Astrocyte of the spinal cord (primary cell): ENCODE measurements at regions not wholly inside any gene's neighbourhood (a gene's known extent, or its start where the extent isn't known, plus 50 kb on each side); places are given as distances from the start of the nearest gene placed in this dataset.
"Not testable (repeated sequence)": the region's sequence is repeated elsewhere in the genome, so short reads cannot be mapped to it uniquely, and the experiment has no call there.

Source experiments
- DNase-seq: peaks from one replicate; pipeline ENCODE4 v3.0.0; 2011; ENCODE audit warnings: low read depth, low spot score
- H3K4me3 ChIP-seq: 2 replicates; pipeline ENCODE4 v1.5.1; 2011; ENCODE audit warnings: low read depth, mild to moderate bottlenecking, low read length, moderate library complexity
- CTCF ChIP-seq: IDR thresholded peaks from 2 replicates; pipeline ENCODE4 v1.5.1; 2012; ENCODE audit warnings: low read depth, mild to moderate bottlenecking, low read length, inconsistent platforms
- in situ Hi-C: cut with HindIII; loops from 2 replicates; pipeline ENCODE4 v1.10.0; 2017; ENCODE audit warnings: low sequenced_read_pairs

GRCh38 chr12:83506841-83507240, 820.1 kb downstream of the TMTC2 start:
- no peak for TF ChIP-seq CTCF
- in situ Hi-C loops = no loop called here

GRCh38 chr12:83505586-83505985, 818.9 kb downstream of the TMTC2 start:
- in situ Hi-C loops = no loop called here
- DNase-seq = no peak
- H3K4me3 ChIP-seq = no peak overlapping the region
- TF ChIP-seq CTCF = no peak

More at GRCh38 chr12:83506841-83507240, 820.1 kb downstream of the TMTC2 start:
- no peak for DNase-seq
- no peak overlapping the region for H3K4me3 ChIP-seq

DNA sequence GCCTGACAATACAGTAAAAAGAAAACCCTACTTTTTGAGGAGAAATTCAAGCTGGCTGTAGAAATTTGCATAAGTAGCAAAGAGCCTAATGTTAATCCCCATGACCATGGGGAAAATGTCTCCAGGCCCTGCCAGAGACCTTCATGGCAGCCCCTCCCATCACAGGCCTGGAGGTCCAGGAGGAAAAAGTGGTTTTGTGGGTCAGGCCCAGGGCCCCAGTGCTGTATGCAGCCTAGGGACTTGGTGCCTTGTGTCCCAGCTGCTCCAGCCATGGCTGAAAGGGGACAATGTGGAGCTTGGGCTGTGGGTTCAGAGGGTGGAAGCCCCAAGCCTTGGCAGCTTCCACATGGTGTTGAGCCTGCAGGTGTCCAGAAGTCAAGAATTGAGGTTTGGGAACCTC, 813.2 kb downstream of the TMTC2 start:
- DNase-seq, H3K4me3 ChIP-seq, in situ Hi-C loops: not testable (repeated sequence)

DNA sequence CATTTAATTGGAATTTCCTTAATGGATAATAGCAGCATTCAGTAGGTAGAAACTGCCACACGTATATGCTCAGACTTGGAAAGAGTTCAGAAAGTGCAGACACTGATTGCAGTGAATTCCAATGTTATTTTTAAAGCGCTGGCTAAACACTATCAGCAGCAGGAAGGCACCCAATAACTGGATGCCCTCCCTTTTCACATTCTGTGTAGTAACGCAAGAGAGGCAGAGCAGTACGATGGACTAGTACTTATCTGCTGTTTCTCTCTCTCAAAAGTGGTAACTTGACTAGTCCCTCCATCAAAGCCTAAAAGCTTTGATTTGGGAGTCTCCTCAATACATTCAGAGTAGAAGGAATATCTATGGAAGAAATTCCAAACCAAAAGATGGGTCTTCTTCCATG, 791.0 kb downstream of the TMTC2 start:
- no peak overlapping the region for H3K4me3 ChIP-seq
- in situ Hi-C loops = no loop called here
- TF ChIP-seq CTCF = no peak
- DNase-seq = no peak

GRCh38 chr12:83476695-83477690, 790.3 kb downstream of the TMTC2 start:
- TF ChIP-seq CTCF = no peak
- no peak for DNase-seq
- in situ Hi-C loops = no loop called here
- no peak overlapping the region for H3K4me3 ChIP-seq

DNA sequence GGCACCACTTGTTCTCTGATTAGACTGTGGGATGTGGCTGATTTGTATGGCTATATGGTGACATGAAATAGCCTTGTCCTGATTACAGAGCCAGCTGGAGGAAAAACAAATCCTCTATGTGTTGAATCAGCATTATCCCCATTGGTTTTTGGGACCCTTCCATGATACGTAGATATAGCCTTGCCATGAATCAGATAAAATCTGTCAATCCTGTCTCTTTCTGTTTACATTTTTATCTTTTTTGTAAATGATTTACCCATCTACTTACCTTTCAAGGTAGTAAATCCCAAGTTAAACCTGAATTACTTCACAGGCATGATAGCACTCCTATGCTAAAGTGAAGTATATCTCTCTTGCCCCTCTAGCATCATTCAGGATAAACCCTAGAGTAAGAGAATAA, 789.3 kb downstream of the TMTC2 start:
- no peak for DNase-seq
- H3K4me3 ChIP-seq = no peak overlapping the region
- in situ Hi-C loops = no loop called here
- TF ChIP-seq CTCF = no peak

DNA sequence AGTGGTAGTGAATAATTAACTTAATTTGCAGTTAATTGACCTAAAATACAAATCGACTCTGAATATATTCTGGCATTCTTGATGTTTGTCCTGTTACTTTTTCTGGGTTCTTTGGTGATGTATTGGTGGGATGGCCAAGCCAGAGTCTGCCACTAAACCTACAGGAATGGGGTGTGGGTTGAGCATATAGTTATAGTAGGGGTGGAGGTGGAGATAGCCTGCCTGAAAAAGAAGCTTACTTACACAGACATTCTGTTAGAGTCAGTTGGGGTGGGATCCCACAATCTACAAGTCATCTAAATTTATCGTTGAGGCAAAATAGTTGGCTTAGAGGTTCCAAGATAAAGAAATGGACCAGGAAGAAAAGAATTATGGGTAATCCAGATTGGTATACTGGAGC, 787.7 kb downstream of the TMTC2 start:
- no peak overlapping the region for H3K4me3 ChIP-seq
- DNase-seq = no peak
- in situ Hi-C loops = no loop called here
- TF ChIP-seq CTCF = no peak
